GM19395 (cell line): ENCODE measurements at regions not wholly inside any gene's neighbourhood (a gene's known extent, or its start where the extent isn't known, plus 50 kb on each side); places are given as distances from the start of the nearest gene placed in this dataset.

Source experiments
- ATAC-seq: cut with Tn5 transposase; IDR thresholded peaks from one replicate; pipeline ENCODE4 v1.9.1; 2021; ENCODE audit warnings: mild to moderate bottlenecking, moderate library complexity; ENCODE audit not compliant: unreplicated experiment

DNA sequence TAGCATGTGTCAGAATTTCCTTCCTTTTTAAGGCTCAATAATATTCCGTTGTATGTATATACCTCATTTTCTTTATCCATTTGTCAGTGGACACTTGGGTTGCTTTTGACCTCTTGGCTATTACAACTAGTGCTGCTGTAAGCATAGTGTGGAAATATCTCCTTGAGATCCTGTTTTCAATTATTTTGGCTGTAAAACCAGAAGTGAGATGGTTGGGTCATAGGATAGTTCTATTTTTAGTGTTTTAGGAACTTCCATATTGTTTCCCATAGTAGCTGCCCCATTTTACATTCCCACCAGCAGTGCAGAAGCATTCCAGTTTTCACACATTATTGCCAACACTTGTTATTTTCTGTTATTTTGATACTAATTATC lies 70.4 kb upstream of the C15orf39 start:
- ATAC-seq = no peak

- ATAC-seq = no peak
Measured at GRCh38 chr15:75134748-75135147, 66.9 kb upstream of the C15orf39 start.

- ATAC-seq = no peak
Measured at GRCh38 chr15:75136118-75136517, 65.6 kb upstream of the C15orf39 start.

GRCh38 chr15:75136758-75137157 lies 64.9 kb upstream of the C15orf39 start:
- no peak for ATAC-seq

DNA sequence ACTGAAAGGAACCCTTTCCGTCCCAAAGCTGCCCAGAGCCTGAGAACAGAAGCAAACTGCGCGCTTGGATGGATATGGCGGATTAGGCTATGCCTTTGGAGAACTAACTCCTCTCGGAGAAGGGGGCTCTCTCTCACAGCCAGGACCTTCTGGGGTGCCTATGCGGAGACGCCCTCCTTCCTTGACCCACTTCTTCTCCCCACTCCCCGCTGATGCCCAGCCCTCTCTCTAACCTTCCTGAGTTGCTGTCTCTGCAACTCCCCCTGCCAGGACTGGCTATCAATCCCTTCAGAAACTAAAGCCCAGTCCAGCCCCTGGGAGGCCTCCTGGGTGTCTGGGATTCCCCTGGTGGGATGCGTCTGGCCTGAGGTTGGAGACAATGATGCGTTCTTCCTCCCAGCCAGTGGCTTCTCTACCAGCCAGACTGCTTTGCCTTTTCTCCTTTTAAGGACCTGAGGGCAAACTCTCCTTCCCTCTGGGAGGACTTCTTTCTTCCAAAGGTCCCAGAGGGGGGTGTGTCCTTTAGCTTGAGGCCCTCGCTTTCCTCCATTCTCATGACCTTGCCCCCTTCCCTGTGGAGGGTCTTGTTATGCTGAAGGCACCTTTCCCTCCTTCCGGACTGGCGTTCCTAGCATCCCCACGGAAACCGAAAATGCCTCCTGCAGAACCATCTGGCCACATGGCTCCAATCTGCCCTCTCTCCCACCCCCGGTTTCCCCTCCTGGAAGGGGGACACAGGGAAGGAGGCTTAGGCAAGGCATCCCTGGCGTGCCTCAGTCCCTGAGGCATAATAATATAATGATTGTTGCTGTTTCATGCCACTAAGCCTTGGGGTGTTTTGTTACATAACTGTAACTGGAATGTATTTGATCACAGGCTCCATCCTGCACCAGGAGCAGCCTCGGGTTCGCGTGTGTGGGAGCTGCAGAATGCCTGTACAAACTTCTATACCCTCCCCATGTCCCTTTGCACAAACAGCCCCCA lies 63.4 kb upstream of the C15orf39 start:
- no peak for ATAC-seq

GRCh38 chr15:75140080-75140879 lies 61.4 kb upstream of the C15orf39 start:
- no peak for ATAC-seq

DNA sequence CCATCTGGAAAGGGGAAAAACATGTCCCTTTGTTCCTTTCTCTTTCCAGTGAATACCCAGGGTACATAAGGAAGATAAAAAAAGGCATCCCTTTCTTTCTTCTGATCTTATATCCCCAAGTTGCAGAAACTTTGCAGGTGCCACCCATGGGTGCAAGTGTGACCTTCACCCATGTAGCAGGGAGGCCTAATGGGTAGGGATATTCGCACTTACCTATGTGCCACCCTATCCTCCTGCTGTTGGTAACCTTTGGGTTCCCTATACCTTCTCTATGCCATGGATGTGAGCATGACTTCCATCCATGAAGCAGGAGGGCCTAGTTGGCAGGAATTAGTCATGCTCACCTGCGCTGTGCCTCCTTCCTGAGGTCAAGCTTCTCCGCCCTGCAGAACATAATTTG lies 59.2 kb upstream of the C15orf39 start:
- ATAC-seq = no peak

DNA sequence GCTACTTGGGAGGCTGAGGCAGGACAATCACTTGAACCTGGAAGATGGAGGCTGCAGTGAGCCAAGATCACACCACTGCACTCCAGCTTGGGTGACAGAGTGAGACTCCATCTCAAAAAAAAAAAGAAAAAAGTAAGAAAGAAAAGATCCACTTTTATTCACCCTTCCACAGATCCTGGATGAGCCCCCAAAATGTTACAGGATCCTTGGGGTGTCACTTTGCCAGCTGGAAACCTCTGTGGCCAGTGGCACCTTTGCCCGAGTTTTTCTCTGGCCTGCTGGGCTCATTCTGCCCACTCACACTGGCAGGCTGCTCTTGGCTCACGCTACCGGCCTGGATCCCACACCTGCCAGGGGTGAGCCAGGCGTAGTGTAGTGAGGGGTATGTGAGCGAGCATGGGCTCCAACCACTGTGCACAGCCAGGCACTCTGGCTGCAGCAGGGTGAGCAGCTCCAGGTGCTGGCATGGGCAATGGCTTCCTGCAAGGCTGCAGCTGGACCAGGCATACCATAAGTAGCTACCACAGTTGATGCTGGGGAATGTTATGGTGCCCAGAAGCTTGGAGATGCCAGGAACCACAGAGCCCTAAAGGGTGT lies 57.8 kb upstream of the C15orf39 start:
- no peak for ATAC-seq

GRCh38 chr15:75145027-75145841 lies 56.4 kb upstream of the C15orf39 start:
- no peak for ATAC-seq

- ATAC-seq = no peak
Measured at GRCh38 chr15:75148280-75148679, 53.4 kb upstream of the C15orf39 start.

GRCh38 chr15:75149867-75150709 lies 51.6 kb upstream of the C15orf39 start:
- ATAC-seq = no peak

DNA sequence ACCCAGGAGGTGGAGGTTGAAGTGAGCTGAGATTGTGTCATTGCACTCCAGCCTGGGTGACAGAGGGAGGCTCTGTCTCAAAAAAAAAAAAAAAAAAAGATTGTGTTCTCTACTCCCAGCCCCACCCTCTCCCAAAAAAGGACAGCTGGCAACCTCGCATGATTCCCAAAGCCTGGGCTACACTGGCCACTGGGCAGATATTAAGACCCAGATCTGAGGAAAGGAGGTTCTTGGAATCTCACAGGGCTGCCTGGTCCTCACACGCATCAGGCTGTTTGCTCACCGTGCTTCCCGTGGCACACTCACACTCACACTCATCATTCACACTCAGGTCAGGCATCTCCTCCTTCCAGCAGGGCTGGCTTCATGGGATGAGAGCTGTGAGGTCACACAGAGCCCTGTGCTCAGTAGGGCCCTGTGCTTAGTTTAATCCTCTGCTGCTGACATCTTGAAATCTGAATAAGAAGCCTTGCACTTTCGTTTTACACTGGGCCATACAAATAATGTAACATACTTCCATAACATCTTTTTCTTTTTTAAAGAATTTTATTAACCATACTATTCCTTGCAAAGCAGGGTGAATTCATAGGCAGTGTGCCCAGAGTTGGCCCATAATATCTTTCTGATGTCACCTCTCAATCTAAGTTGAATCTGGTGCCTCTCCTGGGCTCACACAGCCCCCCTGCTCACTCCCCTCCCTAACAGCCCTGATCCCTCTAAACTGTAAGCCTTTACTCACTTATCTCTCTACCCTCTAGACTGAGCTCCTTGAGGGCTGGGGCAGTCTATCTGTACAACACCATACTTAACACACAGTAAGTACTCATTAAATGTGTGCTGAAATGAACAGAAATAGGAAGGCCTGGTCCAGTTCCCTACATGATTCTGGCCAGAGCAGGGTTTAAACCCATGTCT lies 50.2 kb upstream of the C15orf39 start:
- ATAC-seq = no peak
